Keratinocyte (primary cell): ENCODE measurements at regions not wholly inside any gene's neighbourhood (a gene's known extent, or its start where the extent isn't known, plus 50 kb on each side); places are given as distances from the start of the nearest gene placed in this dataset.

Source experiments
- DNase-seq: peaks from one replicate; pipeline ENCODE4 v3.0.0-alpha.2; 2011; ENCODE audit warnings: low read depth, missing footprints, low spot score
- FAIRE-seq: peaks from 2 replicates; lab custom pipeline; 2011; peaks lifted over from hg19 to GRCh38; lab: Jason Lieb, UNC
- H2AFZ ChIP-seq: 2 replicates; pipeline ENCODE4 v1.6.0; 2012; ENCODE audit warnings: low read length, control low read depth, inconsistent platforms; ENCODE audit not compliant: control insufficient read depth
- H3K27ac ChIP-seq: 2 replicates; pipeline ENCODE4 v1.5.1; 2011; ENCODE audit warnings: low read length; ENCODE audit not compliant: control insufficient read depth, insufficient read depth
- H3K27me3 ChIP-seq: 3 replicates; pipeline ENCODE4 v1.6.0; 2011; ENCODE audit warnings: low read length; ENCODE audit not compliant: control insufficient read depth, insufficient read depth; ENCODE audit errors: extremely low read depth
- H3K36me3 ChIP-seq, 2 experiments: 2 replicates in 1 of 2; 3 replicates in 1 of 2; pipeline ENCODE4 v1.5.1; 2011; ENCODE audit warnings: low read length in 2 of 2, mild to moderate bottlenecking in 1 of 2; ENCODE audit not compliant: control insufficient read depth in 2 of 2, insufficient read depth in 2 of 2; ENCODE audit errors: extremely low read depth in 1 of 2
- H3K4me1 ChIP-seq: 3 replicates; pipeline ENCODE4 v1.5.1; 2011; ENCODE audit warnings: low read length; ENCODE audit not compliant: control insufficient read depth, insufficient read depth; ENCODE audit errors: extremely low read depth
- H3K4me2 ChIP-seq: 3 replicates; pipeline ENCODE4 v1.6.0; 2011; ENCODE audit warnings: low read depth, low read length; ENCODE audit not compliant: control insufficient read depth, insufficient read depth; ENCODE audit errors: extremely low read depth
- H3K4me3 ChIP-seq, 3 experiments: fragments of 200-600 bp in 1 of 3; sonication (generic) in 1 of 3; 2 replicates in 2 of 3; 3 replicates in 1 of 3; pipeline ENCODE4 v1.5.1; 2011 to 2016; ENCODE audit warnings: low read length in 3 of 3, mild to moderate bottlenecking in 3 of 3, control low read depth in 2 of 3, inconsistent platforms in 1 of 3, low read depth in 1 of 3, mixed read lengths in 1 of 3, mixed run types in 1 of 3, moderate library complexity in 1 of 3; ENCODE audit not compliant: control insufficient read depth in 2 of 3, insufficient read depth in 2 of 3; ENCODE audit errors: extremely low read depth in 1 of 3
- H3K79me2 ChIP-seq: 2 replicates; pipeline ENCODE4 v1.6.0; 2012; ENCODE audit warnings: low read length; ENCODE audit not compliant: control insufficient read depth, insufficient read depth
- H3K9ac ChIP-seq: 3 replicates; pipeline ENCODE4 v1.6.0; 2011; ENCODE audit warnings: low read length; ENCODE audit not compliant: control insufficient read depth, insufficient read depth; ENCODE audit errors: extremely low read depth
- H3K9me1 ChIP-seq: 3 replicates; pipeline ENCODE4 v1.6.0; 2011; ENCODE audit warnings: low read length; ENCODE audit not compliant: control insufficient read depth, insufficient read depth; ENCODE audit errors: extremely low read depth
- H3K9me3 ChIP-seq: 2 replicates; pipeline ENCODE4 v1.5.1; 2012; ENCODE audit warnings: low read depth, low read length; ENCODE audit not compliant: control insufficient read depth
- H4K20me1 ChIP-seq: 3 replicates; pipeline ENCODE4 v1.6.0; 2011; ENCODE audit warnings: low read length; ENCODE audit not compliant: control insufficient read depth, insufficient read depth; ENCODE audit errors: extremely low read depth
- EZH2 ChIP-seq: IDR thresholded peaks from one replicate; pipeline ENCODE4 v1.6.1; 2012; ENCODE audit warnings: inconsistent platforms, mild to moderate bottlenecking, low read length, moderate library complexity
- dilution Hi-C: fragments of 300-500 bp; cut with MboI; formaldehyde crosslinking; loops from one replicate; pipeline ENCODE4 v1.7.0; 2020; ENCODE audit warnings: low sequenced_read_pairs; ENCODE audit not compliant: extremely low pct_ligation_motif_present
- TF ChIP-seq, protein P1 (sequence below), 3 experiments: IDR thresholded peaks in 1 of 3; conservative IDR thresholded peaks in 1 of 3; optimal IDR thresholded peaks in 1 of 3; 2 replicates in 2 of 3; 3 replicates in 1 of 3; pipeline versions ENCODE3 to v1.5.1; 2011; ENCODE audit warnings: low read length in 3 of 3, mild to moderate bottlenecking in 3 of 3, moderate library complexity in 2 of 3, control low read depth in 1 of 3, inconsistent platforms in 1 of 3; ENCODE audit not compliant: insufficient read depth in 2 of 3; ENCODE audit errors: extremely low read depth in 1 of 3

DNA sequence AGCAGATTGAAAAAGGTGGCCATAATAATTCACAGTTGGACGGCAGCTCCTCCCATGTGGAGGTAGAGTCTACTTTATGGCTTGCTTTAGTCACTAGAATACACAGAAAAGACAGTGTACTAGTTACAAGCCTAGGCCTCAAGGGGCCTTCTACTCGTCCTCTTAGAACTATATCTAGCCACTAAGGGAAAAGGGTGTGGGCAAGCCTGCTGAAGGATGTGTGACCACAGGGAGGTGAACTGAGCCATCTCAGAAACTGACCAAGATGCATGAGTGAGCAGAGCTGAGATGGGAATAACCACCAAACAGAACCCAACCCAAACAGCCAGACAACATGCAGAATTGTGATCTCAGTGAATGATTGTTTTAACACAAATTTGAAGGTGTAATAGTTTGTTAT lies 335.6 kb upstream of the LMCD1 start:
- dilution Hi-C loops = no loop called here
- TF ChIP-seq EZH2 = no peak
- TF ChIP-seq, protein P1, sequence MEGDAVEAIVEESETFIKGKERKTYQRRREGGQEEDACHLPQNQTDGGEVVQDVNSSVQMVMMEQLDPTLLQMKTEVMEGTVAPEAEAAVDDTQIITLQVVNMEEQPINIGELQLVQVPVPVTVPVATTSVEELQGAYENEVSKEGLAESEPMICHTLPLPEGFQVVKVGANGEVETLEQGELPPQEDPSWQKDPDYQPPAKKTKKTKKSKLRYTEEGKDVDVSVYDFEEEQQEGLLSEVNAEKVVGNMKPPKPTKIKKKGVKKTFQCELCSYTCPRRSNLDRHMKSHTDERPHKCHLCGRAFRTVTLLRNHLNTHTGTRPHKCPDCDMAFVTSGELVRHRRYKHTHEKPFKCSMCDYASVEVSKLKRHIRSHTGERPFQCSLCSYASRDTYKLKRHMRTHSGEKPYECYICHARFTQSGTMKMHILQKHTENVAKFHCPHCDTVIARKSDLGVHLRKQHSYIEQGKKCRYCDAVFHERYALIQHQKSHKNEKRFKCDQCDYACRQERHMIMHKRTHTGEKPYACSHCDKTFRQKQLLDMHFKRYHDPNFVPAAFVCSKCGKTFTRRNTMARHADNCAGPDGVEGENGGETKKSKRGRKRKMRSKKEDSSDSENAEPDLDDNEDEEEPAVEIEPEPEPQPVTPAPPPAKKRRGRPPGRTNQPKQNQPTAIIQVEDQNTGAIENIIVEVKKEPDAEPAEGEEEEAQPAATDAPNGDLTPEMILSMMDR (optimal IDR thresholded peaks at IDR 0.05 in 1 of 3, IDR thresholded peaks at IDR 0.05 in 1 of 3, conservative IDR thresholded peaks at IDR 0.05 in 1 of 3; ENCODE audit: extremely low read depth in 1 of 3, insufficient read depth in 2 of 3, low read length in 3 of 3) = no peak
- FAIRE-seq (no peak), DNase-seq (no peak)
- Histone ChIP-seq H2AFZ (no peak overlapping the region), H3K27ac (no peak overlapping the region), H3K36me3 (no peaks in the 10 kb centered on the region), H3K4me2 (no peak overlapping the region), H4K20me1 (no peaks in the 10 kb centered on the region), H3K9ac (no peak overlapping the region), H3K27me3 (no peaks in the 10 kb centered on the region), H3K4me3 (no peak overlapping the region), H3K4me1 (no peaks in the 10 kb centered on the region), H3K9me3 (peaks cover 3% of the 10 kb centered on the region), H3K9me1 (no peaks in the 10 kb centered on the region), H3K79me2 (no peaks in the 10 kb centered on the region)

DNA sequence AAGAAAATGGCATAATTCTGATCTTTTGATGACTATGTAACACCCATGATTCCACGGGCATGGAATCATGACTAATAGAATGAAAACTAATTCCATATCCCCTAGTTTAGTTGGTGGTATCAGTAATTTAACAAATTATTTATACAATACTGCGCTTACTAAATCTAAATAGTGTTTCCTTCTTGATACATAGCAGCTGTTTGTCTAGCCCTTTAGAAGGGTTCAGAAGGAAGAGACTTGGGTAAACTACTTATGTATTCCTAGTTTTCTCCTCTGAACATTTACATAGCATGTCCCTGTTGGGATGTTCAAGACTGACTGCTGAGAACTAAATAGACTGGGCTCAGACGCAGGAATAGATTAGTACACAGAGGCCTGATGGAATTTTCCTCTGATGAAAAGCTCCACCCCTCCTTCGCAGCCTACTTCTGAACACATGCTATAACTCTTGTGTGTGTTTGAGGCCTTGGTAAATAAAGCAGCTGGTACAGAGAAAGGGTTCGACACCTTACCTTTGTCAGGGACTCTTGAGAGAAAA lies 330.6 kb upstream of the LMCD1 start:
- Histone ChIP-seq H3K9me3 (no peaks in the 10 kb centered on the region), H3K79me2 (no peaks in the 10 kb centered on the region), H2AFZ (no peak overlapping the region), H3K27me3 (no peaks in the 10 kb centered on the region), H3K9ac (no peak overlapping the region), H3K4me1 (no peaks in the 10 kb centered on the region), H3K9me1 (no peaks in the 10 kb centered on the region), H3K27ac (no peak overlapping the region), H3K4me3 (no peak overlapping the region), H4K20me1 (no peaks in the 10 kb centered on the region), H3K36me3 (no peaks in the 10 kb centered on the region), H3K4me2 (no peak overlapping the region)
- FAIRE-seq = no peak
- no peak for TF ChIP-seq EZH2
- TF ChIP-seq, protein P1 (optimal IDR thresholded peaks at IDR 0.05 in 1 of 3, IDR thresholded peaks at IDR 0.05 in 1 of 3, conservative IDR thresholded peaks at IDR 0.05 in 1 of 3; ENCODE audit: extremely low read depth in 1 of 3, insufficient read depth in 2 of 3, low read length in 3 of 3) = no peak
- dilution Hi-C loops = no loop called here
- no peak for DNase-seq
